HG02798 (cell line): ENCODE measurements at regions not wholly inside any gene's neighbourhood (a gene's known extent, or its start where the extent isn't known, plus 50 kb on each side); places are given as distances from the start of the nearest gene placed in this dataset.

Experiments used
- ATAC-seq: cut with Tn5 transposase; IDR thresholded peaks from one replicate; pipeline ENCODE4 v1.9.1; 2021; ENCODE audit warnings: mild to moderate bottlenecking; ENCODE audit not compliant: unreplicated experiment, poor library complexity

GRCh38 chr2:222146488-222146887 is 152.3 kb downstream of the PAX3 start:
- no peak for ATAC-seq

GRCh38 chr2:222142027-222142426 is 156.8 kb downstream of the PAX3 start:
- no peak for ATAC-seq

- no peak for ATAC-seq
Measured at GRCh38 chr2:222136106-222136630, 162.6 kb downstream of the PAX3 start.

- ATAC-seq, result no peak
Measured at GRCh38 chr2:222134654-222135053, 164.1 kb downstream of the PAX3 start.

GRCh38 chr2:222133897-222134296 is 164.9 kb downstream of the PAX3 start:
- ATAC-seq, result no peak

GRCh38 chr2:222130855-222131254 is 167.9 kb downstream of the PAX3 start:
- ATAC-seq, result no peak

GRCh38 chr2:222127660-222128059 is 171.1 kb downstream of the PAX3 start:
- no peak for ATAC-seq

GRCh38 chr2:222120933-222121332 is 177.9 kb downstream of the PAX3 start:
- no peak for ATAC-seq

- ATAC-seq, result no peak
Measured at GRCh38 chr2:222115296-222115695, 183.5 kb downstream of the PAX3 start.

GRCh38 chr2:222108957-222109585 is 189.7 kb downstream of the PAX3 start:
- no peak for ATAC-seq

GRCh38 chr2:222108497-222108896 is 190.3 kb downstream of the PAX3 start:
- ATAC-seq, result no peak

- ATAC-seq, result no peak
Measured at GRCh38 chr2:222105046-222105445, 193.8 kb downstream of the PAX3 start.

- ATAC-seq, result no peak
Measured at GRCh38 chr2:222102575-222103349, 196.0 kb downstream of the PAX3 start.

- no peak for ATAC-seq
Measured at GRCh38 chr2:222100704-222101699, 197.8 kb downstream of the PAX3 start.

- no peak for ATAC-seq
Measured at GRCh38 chr2:222088561-222088960, 210.2 kb downstream of the PAX3 start.

GRCh38 chr2:222087998-222088397 is 210.8 kb downstream of the PAX3 start:
- ATAC-seq, result no peak

GRCh38 chr2:222082201-222082600 is 216.6 kb downstream of the PAX3 start:
- no peak for ATAC-seq

GRCh38 chr2:222080141-222080540 is 218.7 kb downstream of the PAX3 start:
- no peak for ATAC-seq

GRCh38 chr2:222076973-222077690 is 221.7 kb downstream of the PAX3 start:
- no peak for ATAC-seq

- no peak for ATAC-seq
Measured at GRCh38 chr2:222074674-222075073, 224.1 kb downstream of the PAX3 start.
